ENCODE measurements at regions not wholly inside any gene's neighbourhood (a gene's known extent, or its start where the extent isn't known, plus 50 kb on each side); places are given as distances from the start of the nearest gene placed in this dataset.

DNA sequence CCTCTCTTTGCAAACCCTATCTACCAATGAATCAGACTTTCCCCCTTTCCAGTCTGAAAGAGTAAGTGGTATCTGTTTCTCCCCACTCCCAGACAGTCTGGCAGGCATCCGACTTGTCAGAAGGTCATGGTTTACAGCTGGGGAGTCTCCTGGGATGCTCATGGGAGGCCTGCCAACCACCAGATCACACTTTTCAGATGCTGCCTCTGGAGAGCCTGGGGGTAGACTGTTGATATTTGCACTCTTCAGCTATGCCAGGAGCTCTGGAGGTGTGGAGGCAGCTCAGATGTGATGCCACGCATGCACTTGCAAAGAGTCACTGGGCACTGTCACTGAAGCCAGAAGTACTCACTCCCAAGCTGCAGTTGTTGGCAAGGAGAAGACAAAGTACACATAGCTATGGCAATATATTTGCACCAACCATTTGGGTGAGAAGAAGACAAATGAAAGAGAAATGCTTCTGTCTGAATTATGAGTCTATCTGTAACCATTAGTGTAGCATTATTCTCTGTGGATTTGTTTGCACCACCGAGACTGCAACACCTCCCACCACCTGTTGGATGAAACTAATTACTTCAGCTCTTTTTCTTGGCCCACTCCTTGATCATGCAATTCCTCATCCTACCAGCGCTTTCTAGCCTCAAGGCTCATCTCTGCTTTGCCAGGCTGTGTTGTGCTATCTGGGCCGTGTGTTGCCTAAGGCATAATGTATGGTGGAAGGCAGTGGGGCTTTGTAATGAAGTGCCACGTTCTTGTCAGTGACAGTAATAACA, 133.0 kb upstream of the SPAG17 start:
- TF ChIP-seq, protein P1, sequence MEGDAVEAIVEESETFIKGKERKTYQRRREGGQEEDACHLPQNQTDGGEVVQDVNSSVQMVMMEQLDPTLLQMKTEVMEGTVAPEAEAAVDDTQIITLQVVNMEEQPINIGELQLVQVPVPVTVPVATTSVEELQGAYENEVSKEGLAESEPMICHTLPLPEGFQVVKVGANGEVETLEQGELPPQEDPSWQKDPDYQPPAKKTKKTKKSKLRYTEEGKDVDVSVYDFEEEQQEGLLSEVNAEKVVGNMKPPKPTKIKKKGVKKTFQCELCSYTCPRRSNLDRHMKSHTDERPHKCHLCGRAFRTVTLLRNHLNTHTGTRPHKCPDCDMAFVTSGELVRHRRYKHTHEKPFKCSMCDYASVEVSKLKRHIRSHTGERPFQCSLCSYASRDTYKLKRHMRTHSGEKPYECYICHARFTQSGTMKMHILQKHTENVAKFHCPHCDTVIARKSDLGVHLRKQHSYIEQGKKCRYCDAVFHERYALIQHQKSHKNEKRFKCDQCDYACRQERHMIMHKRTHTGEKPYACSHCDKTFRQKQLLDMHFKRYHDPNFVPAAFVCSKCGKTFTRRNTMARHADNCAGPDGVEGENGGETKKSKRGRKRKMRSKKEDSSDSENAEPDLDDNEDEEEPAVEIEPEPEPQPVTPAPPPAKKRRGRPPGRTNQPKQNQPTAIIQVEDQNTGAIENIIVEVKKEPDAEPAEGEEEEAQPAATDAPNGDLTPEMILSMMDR (IDR thresholded peaks at IDR 0.05) = no peak
- TF ChIP-seq POLR2A (IDR thresholded peaks at IDR 0.05) (no peak), EP300 (IDR thresholded peaks at IDR 0.05) (no peak)
- Histone ChIP-seq H3K9me3 (no peaks in the 10 kb centered on the region), H3K4me1 (peaks cover 0 to 10% (median 0%) of the 10 kb centered on the region in 4 donors), H3K4me3 (no peak overlapping the region), H3K36me3 (no peaks in the 10 kb centered on the region), H3K27me3 (no peaks in the 10 kb centered on the region), H3K27ac (no peak overlapping the region)
- no peak for DNase-seq (ENCODE audit: low spot score in 2 of 2)
- WGBS, 2 donors = 75 to 83% methylated on average over 6 of the region's 6 CpGs

DNA sequence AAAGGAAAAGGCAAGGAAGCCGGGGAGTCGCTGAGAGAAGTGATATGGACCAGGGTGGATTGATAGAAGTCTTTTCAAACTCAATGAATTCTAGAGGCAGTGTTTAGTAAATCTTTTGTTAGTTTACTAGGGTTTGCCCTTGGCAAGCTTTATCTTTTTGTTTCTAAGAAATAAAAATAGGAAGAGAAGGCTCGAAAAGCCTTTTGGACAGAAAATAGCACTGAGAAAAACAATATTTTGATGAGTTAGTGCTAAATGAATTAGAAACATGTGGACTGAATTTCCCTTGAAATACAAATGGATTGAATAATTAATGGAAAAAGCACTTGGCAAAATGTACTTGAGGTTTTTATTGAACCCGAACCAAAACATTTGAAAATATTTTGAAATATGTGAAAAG, 121.8 kb upstream of the SPAG17 start:
- 49 to 53% methylated on average over 4 of the region's 4 CpGs for WGBS, 2 donors
- no peak for DNase-seq (ENCODE audit: low spot score in 2 of 2)
- H3K27ac ChIP-seq = no peak overlapping the region
- H3K27me3 ChIP-seq = no peaks in the 10 kb centered on the region
- no peak overlapping the region for H3K4me3 ChIP-seq
- H3K4me1 ChIP-seq = peaks cover 0 to 7% (median 1%) of the 10 kb centered on the region in 4 donors
- H3K36me3 ChIP-seq = no peaks in the 10 kb centered on the region
- no peak for TF ChIP-seq EP300 (IDR thresholded peaks at IDR 0.05)
- TF ChIP-seq, protein P1 (IDR thresholded peaks at IDR 0.05) = no peak
- TF ChIP-seq POLR2A (IDR thresholded peaks at IDR 0.05) = no peak
- no peaks in the 10 kb centered on the region for H3K9me3 ChIP-seq

DNA sequence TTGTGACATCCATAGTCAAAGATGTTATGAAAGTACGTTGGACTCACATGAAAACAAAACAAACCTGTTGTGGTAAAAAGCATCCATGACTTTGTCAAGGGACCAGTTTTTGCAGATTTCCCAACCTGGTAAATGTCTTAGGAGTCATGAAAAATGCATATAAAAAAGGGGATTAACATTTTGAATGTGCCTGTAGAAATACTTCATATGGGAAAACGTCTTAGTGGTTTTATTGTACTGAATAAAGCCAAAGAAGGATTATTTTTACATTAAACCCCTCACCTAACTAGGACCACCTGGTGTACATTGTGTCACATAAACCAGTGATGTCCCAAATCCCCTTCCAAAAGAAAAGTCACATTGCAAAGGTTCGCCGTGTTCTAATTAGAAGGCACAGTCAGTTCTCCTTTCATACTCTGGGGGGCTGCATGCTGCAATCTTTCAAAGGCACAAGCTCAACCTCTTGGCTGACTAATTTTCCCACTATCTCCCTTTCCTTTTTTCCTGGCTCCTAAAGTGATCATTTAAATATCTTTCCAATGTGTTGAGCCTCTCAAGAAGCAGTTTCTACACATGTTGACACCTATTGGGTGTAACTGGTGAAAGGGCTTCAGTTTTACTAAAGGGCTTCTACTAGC, 119.8 kb upstream of the SPAG17 start:
- Histone ChIP-seq H3K9me3 (no peaks in the 10 kb centered on the region), H3K4me1 (peaks cover 0 to 7% (median 1%) of the 10 kb centered on the region in 4 donors), H3K36me3 (no peaks in the 10 kb centered on the region), H3K4me3 (no peak overlapping the region), H3K27ac (no peak overlapping the region), H3K27me3 (no peaks in the 10 kb centered on the region)
- DNase-seq (ENCODE audit: low spot score in 2 of 2) = no peak
- 55 to 58% methylated on average over 4 of the region's 4 CpGs for WGBS, 2 donors
- TF ChIP-seq, protein P1 (IDR thresholded peaks at IDR 0.05) = peak in 4 of 5 experiments; percentile 8 to 49 (median 34)
- TF ChIP-seq EP300 (IDR thresholded peaks at IDR 0.05) = no peak

DNA sequence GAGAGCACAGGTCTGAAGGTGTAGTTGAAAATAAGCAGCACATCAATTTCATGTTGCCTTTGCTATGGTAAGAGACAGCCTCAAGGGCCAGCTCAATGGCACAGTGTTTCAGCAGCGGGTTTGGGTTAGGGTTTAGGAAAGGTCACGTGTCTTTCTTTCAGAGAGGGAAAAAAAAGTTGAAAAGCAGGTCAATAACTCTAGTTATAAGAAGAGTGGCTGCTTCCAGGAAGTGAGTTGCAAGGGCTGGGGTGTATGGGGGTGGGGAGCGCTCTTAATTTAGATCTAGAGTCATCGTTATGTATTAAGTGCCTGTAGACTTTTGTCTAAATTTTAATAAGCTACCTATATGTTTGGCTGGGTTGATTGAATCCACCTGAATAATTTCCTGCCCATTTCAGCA, 118.5 kb upstream of the SPAG17 start:
- Histone ChIP-seq H3K36me3 (no peaks in the 10 kb centered on the region), H3K27me3 (no peaks in the 10 kb centered on the region), H3K4me1 (peaks cover 0 to 7% (median 1%) of the 10 kb centered on the region in 4 donors), H3K27ac (no peak overlapping the region), H3K9me3 (no peaks in the 10 kb centered on the region), H3K4me3 (no peak overlapping the region)
- TF ChIP-seq EP300 (IDR thresholded peaks at IDR 0.05) = no peak
- TF ChIP-seq POLR2A (IDR thresholded peaks at IDR 0.05) = no peak
- TF ChIP-seq, protein P1 (IDR thresholded peaks at IDR 0.05) = no peak
- DNase-seq (ENCODE audit: low spot score in 2 of 2) = no peak
- WGBS, 2 donors = 46 to 52% methylated on average over 4 of the region's 4 CpGs

DNA sequence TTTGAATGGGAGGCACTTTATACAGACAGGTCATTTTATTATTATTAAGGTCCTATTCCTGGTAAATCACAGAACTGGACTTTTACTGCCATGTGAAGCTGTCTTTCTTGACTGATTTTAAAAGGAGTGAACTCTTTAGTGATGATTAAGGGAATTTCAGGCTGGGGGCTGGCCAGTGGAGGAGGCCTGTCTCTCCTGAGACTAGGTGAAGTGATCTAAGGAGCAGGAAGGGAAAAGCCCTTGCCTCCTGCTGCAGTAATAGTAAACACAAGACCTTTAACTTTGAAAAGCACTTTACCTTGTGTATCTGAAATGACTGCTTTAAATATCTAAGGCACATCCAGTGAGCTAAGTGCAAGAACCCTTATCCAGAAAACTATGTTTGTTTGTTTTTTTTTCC, 118.0 kb upstream of the SPAG17 start:
- Histone ChIP-seq H3K9me3 (no peaks in the 10 kb centered on the region), H3K4me1 (peaks cover 0 to 7% (median 1%) of the 10 kb centered on the region in 4 donors), H3K27ac (no peak overlapping the region), H3K4me3 (no peak overlapping the region), H3K36me3 (no peaks in the 10 kb centered on the region), H3K27me3 (no peaks in the 10 kb centered on the region)
- DNase-seq (ENCODE audit: low spot score in 2 of 2) = no peak
- TF ChIP-seq, protein P1 (IDR thresholded peaks at IDR 0.05) = no peak
- TF ChIP-seq EP300 (IDR thresholded peaks at IDR 0.05) = no peak
- no peak for TF ChIP-seq POLR2A (IDR thresholded peaks at IDR 0.05)
